Duodenal mucosa (tissue), 2 donors: ENCODE measurements at regions not wholly inside any gene's neighbourhood (a gene's known extent, or its start where the extent isn't known, plus 50 kb on each side); places are given as distances from the start of the nearest gene placed in this dataset.
"Not testable (repeated sequence)": the region's sequence is repeated elsewhere in the genome, so short reads cannot be mapped to it uniquely, and the experiment has no call there.

Source experiments
- H3K27ac ChIP-seq: one replicate; pipeline ENCODE4 v1.7.0; 2013; ENCODE audit warnings: low read depth, low read length
- H3K27me3 ChIP-seq, 2 donors: one replicate each; pipeline ENCODE4 v1.7.0; 2013; ENCODE audit warnings: low read length in 2 of 2, control low read depth in 1 of 2; ENCODE audit not compliant: insufficient read depth in 2 of 2, control insufficient read depth in 1 of 2
- H3K36me3 ChIP-seq, 2 donors: one replicate each; pipeline ENCODE4 v1.7.0; 2013; ENCODE audit warnings: low read length in 2 of 2, control low read depth in 1 of 2; ENCODE audit not compliant: insufficient read depth in 2 of 2, control insufficient read depth in 1 of 2
- H3K4me1 ChIP-seq, 2 donors: one replicate each; pipeline ENCODE4 v1.7.0; 2013; ENCODE audit warnings: low read length in 2 of 2, control low read depth in 1 of 2; ENCODE audit not compliant: insufficient read depth in 2 of 2, control insufficient read depth in 1 of 2
- H3K4me3 ChIP-seq, 2 donors: one replicate each; pipeline ENCODE4 v1.7.0; 2013; ENCODE audit warnings: low read length in 2 of 2, low read depth in 1 of 2
- H3K9ac ChIP-seq, 2 donors: one replicate each; pipeline ENCODE4 v1.7.0; 2013; ENCODE audit warnings: low read length in 2 of 2, low read depth in 1 of 2
- H3K9me3 ChIP-seq, 2 donors: one replicate each; pipeline ENCODE4 v1.7.0; 2013; ENCODE audit warnings: low read length in 2 of 2, control low read depth in 1 of 2; ENCODE audit not compliant: control insufficient read depth in 1 of 2

DNA sequence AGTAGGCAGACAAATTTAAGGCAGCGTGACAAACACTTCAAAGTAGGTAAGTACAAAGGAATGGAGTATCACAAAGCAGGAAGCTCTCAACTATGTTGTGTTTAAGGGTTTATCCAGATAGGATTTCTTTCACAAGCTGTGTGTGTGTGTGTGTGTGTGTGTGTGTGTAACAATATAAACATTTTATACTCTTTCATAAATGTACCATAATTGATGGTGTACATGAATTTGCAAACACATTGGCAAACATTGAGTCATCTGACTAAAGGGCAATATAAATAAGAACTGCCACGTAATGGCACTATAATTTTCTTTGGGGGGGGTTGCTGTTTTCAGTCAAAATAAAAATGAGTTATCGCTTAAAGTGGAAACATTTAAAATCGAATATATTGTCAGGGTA is 1004.4 kb upstream of the DDX18 start:
- no peak overlapping the region for H3K27ac ChIP-seq
- H3K4me1 ChIP-seq = peaks cover 3 to 7% of the 10 kb centered on the region in 2 donors
- H3K9me3 ChIP-seq = no peaks in the 10 kb centered on the region
- no peak overlapping the region for H3K9ac ChIP-seq
- no peaks in the 10 kb centered on the region for H3K27me3 ChIP-seq
- H3K4me3 ChIP-seq = no peak overlapping the region
- H3K36me3 ChIP-seq = no peaks in the 10 kb centered on the region

GRCh38 chr2:116810645-116811044 is 1003.8 kb upstream of the DDX18 start:
- Histone ChIP-seq H3K9ac (no peak overlapping the region), H3K9me3 (no peaks in the 10 kb centered on the region), H3K27me3 (no peaks in the 10 kb centered on the region), H3K27ac (no peak overlapping the region), H3K4me3 (no peak overlapping the region), H3K4me1 (peaks cover 0 to 7% of the 10 kb centered on the region in 2 donors), H3K36me3 (no peaks in the 10 kb centered on the region)

DNA sequence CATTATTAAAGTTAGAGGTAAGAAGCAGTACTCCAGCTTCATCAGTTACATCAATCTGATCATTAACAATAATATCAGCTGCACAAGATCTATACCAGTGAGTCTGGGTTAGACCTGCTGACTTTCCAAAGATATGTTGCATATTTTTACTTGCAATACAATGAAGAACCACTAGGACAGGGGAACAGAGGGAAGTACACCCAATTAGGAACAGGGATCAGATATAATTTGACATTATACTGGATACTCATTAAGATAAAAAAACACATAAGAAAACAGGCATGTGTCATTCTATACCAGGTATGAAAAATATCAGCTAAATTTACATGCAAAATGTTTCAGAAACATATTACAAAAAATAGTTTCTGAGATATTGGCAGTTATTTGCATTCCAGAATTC is 995.1 kb upstream of the DDX18 start:
- Histone ChIP-seq H3K9me3 (no peaks in the 10 kb centered on the region), H3K4me1 (no peaks in the 10 kb centered on the region), H3K36me3 (no peaks in the 10 kb centered on the region), H3K9ac (no peak overlapping the region), H3K27me3 (no peaks in the 10 kb centered on the region), H3K4me3 (no peak overlapping the region), H3K27ac (no peak overlapping the region)

GRCh38 chr2:116820986-116821385 is 993.5 kb upstream of the DDX18 start:
- no peak overlapping the region for H3K9ac ChIP-seq
- H3K36me3 ChIP-seq = no peaks in the 10 kb centered on the region
- no peak overlapping the region for H3K4me3 ChIP-seq
- no peak overlapping the region for H3K27ac ChIP-seq
- H3K4me1 ChIP-seq = no peaks in the 10 kb centered on the region
- H3K9me3 ChIP-seq = no peaks in the 10 kb centered on the region
- H3K27me3 ChIP-seq = no peaks in the 10 kb centered on the region

DNA sequence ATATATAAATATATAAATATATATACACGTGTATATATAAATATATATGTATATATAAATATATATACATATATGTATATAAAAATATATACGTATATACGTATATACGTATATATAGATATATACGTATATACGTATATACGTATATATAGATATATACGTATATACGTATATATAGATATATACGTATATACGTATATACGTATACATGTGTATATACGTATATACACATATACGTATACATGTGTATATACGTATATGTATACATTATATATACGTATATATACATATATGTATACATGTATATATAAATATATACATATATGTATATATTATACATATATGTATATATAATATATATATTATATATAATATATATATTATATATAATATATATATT is 984.9 kb upstream of the DDX18 start:
- not testable (repeated sequence) for H3K4me1 ChIP-seq, H3K27ac ChIP-seq, H3K4me3 ChIP-seq, H3K27me3 ChIP-seq, H3K36me3 ChIP-seq, H3K9me3 ChIP-seq, H3K9ac ChIP-seq

- Histone ChIP-seq H3K4me3 (no peak overlapping the region), H3K9ac (no peak overlapping the region), H3K27me3 (no peaks in the 10 kb centered on the region), H3K9me3 (no peaks in the 10 kb centered on the region), H3K36me3 (no peaks in the 10 kb centered on the region), H3K4me1 (no peaks in the 10 kb centered on the region), H3K27ac (no peak overlapping the region)
These were observed 982.3 kb upstream of the DDX18 start for GRCh38 chr2:116832148-116832547.

DNA sequence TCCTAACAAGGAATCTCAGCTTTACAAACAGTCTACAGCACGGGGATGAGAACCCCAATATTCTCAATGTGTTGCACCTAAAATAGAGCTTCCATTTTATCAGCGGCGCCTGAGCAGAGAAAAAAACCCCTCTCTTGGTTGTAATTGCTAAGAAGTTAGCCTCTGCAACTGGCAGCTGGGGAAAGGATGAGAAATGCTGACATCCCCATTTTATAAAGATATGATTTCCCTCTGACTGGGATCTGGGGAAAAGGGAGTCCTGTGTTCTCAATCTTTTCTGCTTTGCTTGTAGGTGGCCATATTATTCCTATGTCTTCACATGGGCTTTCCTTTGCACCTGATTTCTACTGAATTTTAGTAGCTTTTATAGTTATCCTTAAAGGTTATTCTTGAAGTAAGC is 981.4 kb upstream of the DDX18 start:
- H3K4me3 ChIP-seq = no peak overlapping the region
- no peaks in the 10 kb centered on the region for H3K9me3 ChIP-seq
- no peaks in the 10 kb centered on the region for H3K36me3 ChIP-seq
- H3K27me3 ChIP-seq = no peaks in the 10 kb centered on the region
- no peak overlapping the region for H3K9ac ChIP-seq
- H3K27ac ChIP-seq = no peak overlapping the region
- H3K4me1 ChIP-seq = no peaks in the 10 kb centered on the region

DNA sequence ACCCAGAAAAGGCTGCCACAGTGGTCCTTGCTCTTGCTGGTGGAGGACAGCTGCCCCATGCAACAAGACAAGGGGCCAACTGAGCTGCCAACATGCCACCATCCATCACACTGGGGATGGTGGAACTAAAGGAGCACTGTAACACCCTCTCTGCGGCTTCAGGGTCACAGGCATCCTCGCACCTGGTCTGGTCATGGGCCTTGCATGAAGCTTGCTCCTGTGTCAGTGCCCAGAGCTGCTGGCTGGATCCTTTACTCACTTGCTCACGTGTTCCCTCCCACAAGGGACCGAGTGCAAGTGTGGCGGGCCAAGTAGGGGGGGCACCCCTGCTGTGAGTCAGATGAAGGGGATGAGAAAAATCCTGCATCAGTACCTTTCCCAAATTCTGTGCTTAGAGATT is 972.3 kb upstream of the DDX18 start:
- Histone ChIP-seq H3K27ac (no peak overlapping the region), H3K4me3 (no peak overlapping the region), H3K27me3 (no peaks in the 10 kb centered on the region), H3K36me3 (no peaks in the 10 kb centered on the region), H3K9me3 (no peaks in the 10 kb centered on the region), H3K9ac (no peak overlapping the region), H3K4me1 (no peaks in the 10 kb centered on the region)

DNA sequence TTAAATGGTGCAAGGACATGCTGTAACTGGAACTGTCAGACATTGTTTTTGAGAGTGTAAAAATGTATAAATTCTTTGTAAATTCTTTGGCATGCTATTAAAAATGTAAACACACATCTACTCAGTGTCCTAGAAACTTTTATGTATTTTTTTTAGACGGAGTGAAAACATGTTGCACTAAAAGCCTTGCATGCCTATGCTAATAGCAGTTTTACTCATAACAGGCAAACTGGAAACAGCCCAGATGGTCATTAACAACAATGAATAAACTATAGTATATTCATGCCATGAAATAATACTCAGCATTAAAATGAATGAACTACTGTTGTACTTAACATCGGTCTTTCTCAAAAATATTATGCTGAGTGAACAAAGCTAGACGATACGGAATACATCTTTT is 954.8 kb upstream of the DDX18 start:
- Histone ChIP-seq H3K9me3 (peaks cover 3 to 5% of the 10 kb centered on the region in 2 donors), H3K27me3 (no peaks in the 10 kb centered on the region), H3K27ac (no peak overlapping the region), H3K9ac (no peak overlapping the region), H3K36me3 (no peaks in the 10 kb centered on the region), H3K4me3 (no peak overlapping the region), H3K4me1 (no peaks in the 10 kb centered on the region)

GRCh38 chr2:116874021-116874420 is 940.5 kb upstream of the DDX18 start:
- peaks cover 0 to 14% of the 10 kb centered on the region in 2 donors for H3K4me1 ChIP-seq
- no peaks in the 10 kb centered on the region for H3K36me3 ChIP-seq
- no peak overlapping the region for H3K27ac ChIP-seq
- no peaks in the 10 kb centered on the region for H3K27me3 ChIP-seq
- no peak overlapping the region for H3K4me3 ChIP-seq
- no peak overlapping the region for H3K9ac ChIP-seq
- H3K9me3 ChIP-seq = peaks cover 0 to 5% of the 10 kb centered on the region in 2 donors

- no peaks in the 10 kb centered on the region for H3K27me3 ChIP-seq
- H3K9me3 ChIP-seq = peaks cover 0 to 5% of the 10 kb centered on the region in 2 donors
- H3K27ac ChIP-seq = no peak overlapping the region
- no peaks in the 10 kb centered on the region for H3K36me3 ChIP-seq
- H3K9ac ChIP-seq = no peak overlapping the region
- peaks cover 0 to 14% of the 10 kb centered on the region in 2 donors for H3K4me1 ChIP-seq
- peak overlapping the region in 1 of 2 donors; percentile 0 for H3K4me3 ChIP-seq
These were observed 937.2 kb upstream of the DDX18 start for GRCh38 chr2:116877274-116877673.
